Kidney (tissue), 13 donors: ENCODE measurements at regions not wholly inside any gene's neighbourhood (a gene's known extent, or its start where the extent isn't known, plus 50 kb on each side); places are given as distances from the start of the nearest gene placed in this dataset.

Experiments used
- DNase-seq, 5 donors: peaks; one replicate each; pipeline ENCODE4 v3.0.0-alpha.2; 2013 to 2020
- FAIRE-seq: peaks from 2 replicates; lab custom pipeline; 2012; peaks lifted over from hg19 to GRCh38; lab: Jason Lieb, UNC
- H3K27ac ChIP-seq, 2 donors: one replicate each; pipeline ENCODE4 v1.7.0; 2013; ENCODE audit warnings: low read depth in 2 of 2, low read length in 2 of 2, inconsistent platforms in 1 of 2
- H3K27me3 ChIP-seq: one replicate; pipeline ENCODE4 v1.7.1; 2013; ENCODE audit warnings: low read length, inconsistent platforms; ENCODE audit not compliant: control insufficient read depth, insufficient read depth
- H3K36me3 ChIP-seq, 3 donors: one replicate each; pipeline versions ENCODE4 v1.7.0 to v1.7.1; 2013; ENCODE audit warnings: low read length in 3 of 3, control low read depth in 1 of 3, inconsistent platforms in 1 of 3; ENCODE audit not compliant: insufficient read depth in 3 of 3, control insufficient read depth in 2 of 3
- H3K4me1 ChIP-seq, 3 donors: one replicate each; pipeline versions ENCODE4 v1.7.0 to v1.7.1; 2013; ENCODE audit warnings: low read length in 3 of 3, inconsistent platforms in 1 of 3, low read depth in 1 of 3; ENCODE audit not compliant: control insufficient read depth in 2 of 3, insufficient read depth in 2 of 3
- H3K4me3 ChIP-seq, 3 donors: one replicate each; pipeline versions ENCODE4 v1.7.0 to v1.8.1; 2013; ENCODE audit warnings: low read length in 3 of 3, control low read depth in 1 of 3, inconsistent platforms in 1 of 3
- H3K9ac ChIP-seq, 3 donors: one replicate each; pipeline versions ENCODE4 v1.7.0 to v1.7.1; 2013; ENCODE audit warnings: low read length in 3 of 3, control low read depth in 1 of 3, inconsistent platforms in 1 of 3
- H3K9me3 ChIP-seq, 3 donors: one replicate each; pipeline versions ENCODE4 v1.7.0 to v1.7.1; 2013; ENCODE audit warnings: low read length in 3 of 3, control low read depth in 1 of 3, inconsistent platforms in 1 of 3; ENCODE audit not compliant: control insufficient read depth in 2 of 3, insufficient read depth in 1 of 3
- intact Hi-C: fragments of 100-400 bp; cut with DNase I; formaldehyde crosslinking; loops from one replicate; pipeline ENCODE4 v1.11.1; 2022
- TF ChIP-seq, protein P1 (sequence below): IDR thresholded peaks from 3 replicates; pipeline ENCODE4 v1.5.1; 2012; ENCODE audit warnings: mild to moderate bottlenecking, moderate library complexity, borderline replicate concordance; ENCODE audit not compliant: insufficient read depth; ENCODE audit errors: extremely low read depth
- donor health status: control.
- donor health status: control.
- donor health status: control.
- donor health status: control.
- donor health status: control.
- donor health status: DM: yes; HTN: yes; CAD: no.
- donor health status: Normal renal cell carcinoma (clear cell type).

GRCh38 chr1:84742653-84743052, 52.4 kb upstream of the SSX2IP start:
- FAIRE-seq (no peak), DNase-seq (no peak)
- Histone ChIP-seq H3K4me3 (no peak overlapping the region), H3K27ac (no peak overlapping the region), H3K27me3 (no peaks in the 10 kb centered on the region), H3K36me3 (no peaks in the 10 kb centered on the region), H3K4me1 (no peaks in the 10 kb centered on the region), H3K9ac (no peak overlapping the region), H3K9me3 (no peaks in the 10 kb centered on the region)
- TF ChIP-seq, protein P1, sequence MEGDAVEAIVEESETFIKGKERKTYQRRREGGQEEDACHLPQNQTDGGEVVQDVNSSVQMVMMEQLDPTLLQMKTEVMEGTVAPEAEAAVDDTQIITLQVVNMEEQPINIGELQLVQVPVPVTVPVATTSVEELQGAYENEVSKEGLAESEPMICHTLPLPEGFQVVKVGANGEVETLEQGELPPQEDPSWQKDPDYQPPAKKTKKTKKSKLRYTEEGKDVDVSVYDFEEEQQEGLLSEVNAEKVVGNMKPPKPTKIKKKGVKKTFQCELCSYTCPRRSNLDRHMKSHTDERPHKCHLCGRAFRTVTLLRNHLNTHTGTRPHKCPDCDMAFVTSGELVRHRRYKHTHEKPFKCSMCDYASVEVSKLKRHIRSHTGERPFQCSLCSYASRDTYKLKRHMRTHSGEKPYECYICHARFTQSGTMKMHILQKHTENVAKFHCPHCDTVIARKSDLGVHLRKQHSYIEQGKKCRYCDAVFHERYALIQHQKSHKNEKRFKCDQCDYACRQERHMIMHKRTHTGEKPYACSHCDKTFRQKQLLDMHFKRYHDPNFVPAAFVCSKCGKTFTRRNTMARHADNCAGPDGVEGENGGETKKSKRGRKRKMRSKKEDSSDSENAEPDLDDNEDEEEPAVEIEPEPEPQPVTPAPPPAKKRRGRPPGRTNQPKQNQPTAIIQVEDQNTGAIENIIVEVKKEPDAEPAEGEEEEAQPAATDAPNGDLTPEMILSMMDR: no peak
- intact Hi-C loops: no loop called here

- TF ChIP-seq, protein P1: no peak
- Histone ChIP-seq H3K27ac (no peak overlapping the region), H3K4me1 (no peaks in the 10 kb centered on the region), H3K27me3 (no peaks in the 10 kb centered on the region), H3K4me3 (no peak overlapping the region), H3K36me3 (no peaks in the 10 kb centered on the region), H3K9ac (no peak overlapping the region), H3K9me3 (no peaks in the 10 kb centered on the region)
- DNase-seq (no peak), FAIRE-seq (no peak)
- intact Hi-C loops: no loop called here
Measured at GRCh38 chr1:84740050-84740714, 49.9 kb upstream of the SSX2IP start.
